ENCODE measurements at regions not wholly inside any gene's neighbourhood (a gene's known extent, or its start where the extent isn't known, plus 50 kb on each side); places are given as distances from the start of the nearest gene placed in this dataset.

GRCh38 chr2:212945526-212945925 lies 205.9 kb downstream of the IKZF2 start:
- no peak for DNase-seq (ENCODE audit: low read depth)

DNA sequence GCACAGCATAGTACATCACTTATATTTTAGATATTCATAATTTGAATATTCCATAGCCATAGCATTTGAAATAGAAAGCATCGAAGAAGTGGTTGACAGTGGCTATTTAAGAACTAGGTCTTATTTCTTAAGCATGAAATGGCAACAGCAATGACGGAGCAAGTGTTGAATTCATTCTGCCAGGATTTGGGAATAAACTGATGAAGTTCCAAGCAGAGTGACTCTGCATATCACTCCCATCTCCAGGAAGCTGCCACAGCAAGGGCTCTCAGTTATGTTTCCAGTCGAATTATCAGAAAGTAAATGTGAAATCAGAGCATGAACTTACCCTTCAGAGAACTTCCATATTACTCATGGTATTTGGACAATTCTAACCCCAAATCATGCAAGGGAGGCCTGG lies 208.1 kb downstream of the IKZF2 start:
- no peak for DNase-seq (ENCODE audit: low read depth)

DNA sequence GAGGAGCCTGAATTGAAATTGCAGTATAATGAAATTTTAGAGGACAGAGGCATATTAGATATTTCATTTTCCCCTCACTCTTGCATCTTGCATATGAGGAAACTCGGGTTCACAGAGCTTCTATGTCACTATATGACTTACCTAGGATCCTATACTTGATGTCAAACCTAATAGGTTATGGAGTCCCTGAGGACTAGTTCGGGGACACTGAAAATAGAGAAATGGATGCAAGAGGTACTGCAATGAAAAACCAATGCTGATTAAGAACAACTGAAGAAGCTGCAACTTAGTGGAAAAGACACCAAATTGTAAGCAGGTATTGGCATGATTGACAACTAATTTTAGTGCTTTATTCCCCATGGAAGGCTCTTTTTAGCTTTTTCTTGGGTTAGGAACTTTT lies 210.1 kb downstream of the IKZF2 start:
- DNase-seq (ENCODE audit: low read depth), result no peak

- peak; percentile 50 for DNase-seq (ENCODE audit: low read depth)
Observed at GRCh38 chr2:212940816-212941215, 210.6 kb downstream of the IKZF2 start.

- no peak for DNase-seq (ENCODE audit: low read depth)
Observed at GRCh38 chr2:212939777-212940531, 211.5 kb downstream of the IKZF2 start.

- no peak for DNase-seq (ENCODE audit: low read depth)
Observed at GRCh38 chr2:212938144-212938793, 213.1 kb downstream of the IKZF2 start.

GRCh38 chr2:212936572-212936971 lies 214.8 kb downstream of the IKZF2 start:
- no peak for DNase-seq (ENCODE audit: low read depth)

DNA sequence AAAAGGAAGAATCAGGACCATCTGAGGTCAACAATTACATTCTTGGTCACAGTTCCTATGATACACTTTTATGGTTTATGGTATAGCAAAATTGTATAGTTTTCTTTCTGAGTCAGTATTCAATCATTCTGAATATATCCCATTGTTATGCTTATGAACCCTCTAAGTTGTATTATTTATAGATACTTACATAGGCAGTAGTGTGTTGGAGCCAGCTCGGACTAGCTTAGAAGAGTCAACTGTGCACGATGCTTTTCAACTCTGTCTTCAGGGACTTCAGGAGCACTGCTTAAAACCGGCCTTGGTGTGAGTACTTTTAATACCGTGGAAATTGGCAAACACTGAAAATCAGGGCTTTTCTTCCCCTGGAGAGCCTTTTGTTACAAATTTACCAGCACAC lies 215.7 kb downstream of the IKZF2 start:
- no peak for DNase-seq (ENCODE audit: low read depth)

- DNase-seq (ENCODE audit: low read depth), result no peak
Observed at GRCh38 chr2:212931271-212931670, 220.1 kb downstream of the IKZF2 start.

DNA sequence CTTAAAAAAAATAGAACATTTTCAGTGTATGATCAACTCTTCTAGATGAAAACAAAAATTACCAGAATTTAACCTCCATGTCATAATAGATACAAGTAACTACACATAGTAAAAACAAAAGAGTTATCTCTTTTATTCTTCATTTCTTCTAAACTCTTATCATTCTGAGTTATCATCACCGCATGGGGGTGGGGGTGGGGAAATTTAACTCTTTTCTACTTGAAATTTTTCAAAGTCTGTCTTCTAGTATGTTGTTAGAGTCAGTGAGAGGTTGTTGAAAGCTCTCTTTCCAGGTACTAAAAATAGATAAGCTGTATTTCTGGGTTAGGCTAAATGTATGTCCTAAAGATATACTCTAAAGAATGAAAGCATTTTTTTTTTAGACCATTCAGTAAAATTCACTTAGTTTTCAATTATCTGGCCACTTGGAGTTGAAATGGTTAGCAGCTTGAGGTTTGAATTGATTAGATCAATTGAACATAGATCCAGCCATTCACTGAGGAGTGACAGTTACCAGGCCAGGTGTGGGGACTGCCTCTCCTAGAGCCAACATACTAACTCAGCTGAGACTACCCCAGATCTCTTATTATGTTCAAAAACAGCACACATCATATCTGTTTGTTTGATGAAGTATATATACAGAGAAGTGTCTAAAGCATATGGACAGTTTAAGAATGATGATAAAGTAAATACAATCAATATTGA lies 220.7 kb downstream of the IKZF2 start:
- no peak for DNase-seq (ENCODE audit: low read depth)

GRCh38 chr2:212929971-212930370 lies 221.4 kb downstream of the IKZF2 start:
- DNase-seq (ENCODE audit: low read depth), result no peak

DNA sequence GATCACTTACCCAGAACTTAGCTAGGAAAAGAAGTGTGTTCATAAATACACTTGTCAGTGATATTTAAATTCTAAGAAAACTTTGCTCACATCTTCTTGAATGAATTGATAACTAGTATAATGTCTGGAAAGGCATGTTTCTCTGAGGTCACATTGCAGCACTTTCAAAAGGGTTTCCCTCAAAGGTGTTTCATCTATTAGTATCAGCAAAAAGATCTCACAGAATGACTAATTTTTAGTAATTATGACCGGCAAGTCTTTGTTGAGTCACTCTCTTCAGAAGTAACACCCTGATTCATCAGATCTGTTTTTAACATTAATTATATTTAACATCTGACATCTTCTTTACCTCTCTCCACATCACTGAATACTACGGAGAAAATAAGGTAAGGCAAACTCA lies 222.3 kb downstream of the IKZF2 start:
- no peak for DNase-seq (ENCODE audit: low read depth)

GRCh38 chr2:212928681-212929080 lies 222.7 kb downstream of the IKZF2 start:
- no peak for DNase-seq (ENCODE audit: low read depth)

GRCh38 chr2:212926940-212927339 lies 224.5 kb downstream of the IKZF2 start:
- no peak for DNase-seq (ENCODE audit: low read depth)

GRCh38 chr2:212923393-212923792 lies 228.0 kb downstream of the IKZF2 start:
- DNase-seq (ENCODE audit: low read depth), result no peak

DNA sequence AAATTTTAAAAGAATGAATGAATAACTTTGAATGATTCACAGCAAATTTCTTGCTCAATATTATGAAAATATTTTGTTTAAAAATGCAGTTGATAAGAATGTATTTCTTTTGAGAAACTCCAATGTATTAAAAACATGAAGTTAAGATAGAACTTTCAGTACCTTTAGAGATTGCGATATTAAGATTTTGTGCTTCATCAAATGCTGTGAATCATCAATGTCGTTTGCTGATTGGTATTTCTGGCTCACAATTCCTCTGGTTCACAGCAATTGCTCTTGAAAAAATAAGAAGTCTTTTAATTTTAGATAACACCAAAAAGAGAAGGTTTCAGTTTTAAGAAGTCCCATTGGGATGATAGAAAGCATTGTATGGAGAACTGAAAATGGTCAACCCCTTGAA lies 228.7 kb downstream of the IKZF2 start:
- no peak for DNase-seq (ENCODE audit: low read depth)

- DNase-seq (ENCODE audit: low read depth), result no peak
Observed at GRCh38 chr2:212921711-212922110, 229.7 kb downstream of the IKZF2 start.

DNA sequence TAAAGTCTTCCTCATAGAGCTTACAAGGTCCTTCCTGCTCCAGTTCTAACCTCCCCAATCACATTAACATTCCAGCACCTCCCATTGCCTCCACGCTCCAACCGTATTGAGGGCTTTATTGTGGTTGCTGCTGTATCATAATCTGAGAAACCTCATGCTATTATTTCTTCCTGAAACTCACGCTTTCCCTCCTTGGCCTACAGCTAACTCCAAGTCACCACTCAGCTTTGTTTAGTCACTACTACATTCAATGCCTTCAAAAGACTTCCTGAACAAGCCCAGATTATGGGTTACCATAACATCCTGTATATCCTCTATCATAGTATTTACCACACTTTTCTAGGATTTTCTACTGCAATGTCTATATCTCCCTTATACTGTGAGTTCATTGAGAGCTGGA lies 230.4 kb downstream of the IKZF2 start:
- no peak for DNase-seq (ENCODE audit: low read depth)

DNA sequence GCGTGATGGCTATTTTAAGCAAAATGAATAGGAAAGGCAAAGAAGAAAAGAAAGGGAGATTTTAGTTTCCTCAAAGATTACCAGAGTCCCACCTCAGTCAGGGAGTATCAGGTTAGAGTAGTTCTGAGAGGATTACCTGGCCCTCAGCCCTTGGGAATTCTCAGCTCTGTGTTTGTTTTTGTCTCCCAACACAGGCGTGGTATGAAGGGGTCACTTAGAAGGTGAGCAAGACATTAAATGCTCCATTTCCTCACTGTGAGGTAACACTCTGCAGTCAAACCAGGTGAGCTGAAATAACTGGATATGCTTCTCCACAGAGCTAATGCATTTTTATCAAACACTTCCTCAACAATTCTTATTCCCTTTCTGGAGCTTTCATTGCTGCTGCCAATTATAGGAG lies 232.2 kb downstream of the IKZF2 start:
- no peak for DNase-seq (ENCODE audit: low read depth)

DNA sequence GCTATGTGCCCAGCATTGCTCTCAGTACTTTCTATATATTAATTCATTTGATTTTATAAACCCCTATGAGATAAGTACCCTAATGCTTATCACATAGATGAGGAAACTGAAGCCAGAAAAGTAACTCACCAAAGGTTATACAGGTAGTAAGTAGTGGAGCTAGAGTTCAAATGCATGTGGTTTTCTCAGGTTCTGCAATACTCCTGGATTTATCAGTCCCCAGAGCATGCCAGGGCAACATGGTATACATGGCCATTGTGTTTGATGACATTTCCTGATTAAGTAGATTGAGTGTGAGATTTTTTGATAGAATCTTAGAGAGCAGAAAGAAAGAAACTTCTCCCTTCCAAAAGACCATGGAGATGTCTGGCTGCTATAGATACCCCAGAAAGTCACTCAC lies 233.1 kb downstream of the IKZF2 start:
- no peak for DNase-seq (ENCODE audit: low read depth)

GRCh38 chr2:212915121-212915782 lies 236.2 kb downstream of the IKZF2 start:
- no peak for DNase-seq (ENCODE audit: low read depth)

- no peak for DNase-seq (ENCODE audit: low read depth)
Observed at GRCh38 chr2:212914392-212914791, 237.0 kb downstream of the IKZF2 start.
